A549 (cell line): ENCODE measurements at regions not wholly inside any gene's neighbourhood (a gene's known extent, or its start where the extent isn't known, plus 50 kb on each side); places are given as distances from the start of the nearest gene placed in this dataset.

ENCODE experiments used
- ATAC-seq, 2 experiments: fragments of 200-7000 bp in 1 of 2; fragments of >200 bp in 1 of 2; cut with Nextera tagmentation in 1 of 2; cut with Tn5 transposase in 1 of 2; 3 replicates each; pipeline versions ENCODE4 v1.8.0 to v1.9.1; 2018 to 2020; ENCODE audit warnings: mild to moderate bottlenecking in 1 of 2, moderate library complexity in 1 of 2
- CTCF ChIA-PET: fragments of 300-600 bp; sonication (Branson Sonifier 250); formaldehyde crosslinking; extraction: SDS; loops from one replicate; lab custom pipeline; 2021; ENCODE audit warnings: antibody characterized with exemption, inconsistent platforms; lab: Yijun Ruan, JAX
- POLR2A ChIA-PET: fragments of 350-600 bp; formaldehyde crosslinking; extraction: SDS; loops from one replicate; lab custom pipeline; 2021; ENCODE audit warnings: antibody characterized with exemption, inconsistent platforms; lab: Yijun Ruan, JAX
- DNase-seq, 2 experiments: peaks; one replicate each; pipeline versions ENCODE4 v3.0.0 to v3.0.0-alpha.2; 2011 to 2016; ENCODE audit warnings: low read depth in 1 of 2, low spot score in 1 of 2
- FAIRE-seq: peaks from 2 replicates; lab custom pipeline; 2011; peaks lifted over from hg19 to GRCh38; lab: Jason Lieb, UNC
- H3K27ac ChIP-seq, 2 experiments: fragments of >200 bp; sonication (Bioruptor Twin); formaldehyde crosslinking; 3 replicates each; pipeline ENCODE4 v1.5.1; 2016 to 2017
- H3K4me1 ChIP-seq: fragments of >200 bp; sonication (Bioruptor Twin); formaldehyde crosslinking; 3 replicates; pipeline ENCODE4 v1.6.1; 2016
- H3K4me2 ChIP-seq: fragments of >200 bp; sonication (Bioruptor Twin); formaldehyde crosslinking; 3 replicates; pipeline ENCODE4 v1.6.1; 2016
- H3K4me3 ChIP-seq: fragments of >200 bp; sonication (Bioruptor Twin); formaldehyde crosslinking; 3 replicates; pipeline ENCODE4 v1.5.1; 2016
- H3K9me3 ChIP-seq: fragments of >200 bp; sonication (Bioruptor Twin); formaldehyde crosslinking; 3 replicates; pipeline ENCODE4 v1.6.1; 2016
- EHF ChIP-seq: fragments of 250-450 bp; sonication (Bioruptor Pico); IDR thresholded peaks from 2 replicates; pipeline ENCODE4 v1.5.0; 2020; ENCODE audit warnings: mild to moderate bottlenecking
- EP300 ChIP-seq, 2 experiments: fragments of >200 bp; sonication (Bioruptor Twin); formaldehyde crosslinking; IDR thresholded peaks; 2 replicates in 1 of 2; 3 replicates in 1 of 2; pipeline ENCODE4 v1.6.1; 2016 to 2017
- FOSB ChIP-seq: fragments of 250-450 bp; sonication (Bioruptor Pico); IDR thresholded peaks from 2 replicates; pipeline ENCODE4 v1.5.0; 2020; ENCODE audit warnings: mild to moderate bottlenecking, moderate library complexity
- FOXS1 ChIP-seq: fragments of 250-450 bp; sonication (Bioruptor Pico); IDR thresholded peaks from 2 replicates; pipeline ENCODE4 v1.5.0; 2020; ENCODE audit warnings: mild to moderate bottlenecking, moderate library complexity
- HEYL ChIP-seq: fragments of 250-450 bp; sonication (Bioruptor Pico); IDR thresholded peaks from 2 replicates; pipeline ENCODE4 v1.8.0; 2021; ENCODE audit warnings: mild to moderate bottlenecking, moderate library complexity
- HOXA7 ChIP-seq: fragments of 250-450 bp; sonication (Bioruptor Pico); IDR thresholded peaks from 2 replicates; pipeline ENCODE4 v1.5.0; 2020; ENCODE audit warnings: mild to moderate bottlenecking, moderate library complexity
- JUN ChIP-seq, 2 experiments: fragments of >200 bp; sonication (Bioruptor Twin); formaldehyde crosslinking; IDR thresholded peaks; 2 replicates in 1 of 2; 3 replicates in 1 of 2; pipeline ENCODE4 v1.6.1; 2016 to 2017
- KDM1A ChIP-seq: fragments of 200-600 bp; sonication (generic); IDR thresholded peaks from 2 replicates; pipeline ENCODE4 v1.6.1; 2016; ENCODE audit warnings: low read depth, mild to moderate bottlenecking
- MAFK ChIP-seq: fragments of 450-650 bp; IDR thresholded peaks from 2 replicates; pipeline ENCODE4 v1.6.1; 2014; ENCODE audit not compliant: partially characterized antibody
- MYC ChIP-seq: IDR thresholded peaks from 2 replicates; pipeline ENCODE4 v1.6.1; 2012; ENCODE audit warnings: mild to moderate bottlenecking, inconsistent platforms, low read length, improper control_type of control experiment, borderline replicate concordance
- NPAS2 ChIP-seq: fragments of 250-450 bp; sonication (Bioruptor Pico); IDR thresholded peaks from 2 replicates; pipeline ENCODE4 v1.8.0; 2022; ENCODE audit warnings: mild to moderate bottlenecking, moderate library complexity, borderline replicate concordance
- SMC3 ChIP-seq: fragments of >200 bp; sonication (Bioruptor Twin); formaldehyde crosslinking; IDR thresholded peaks from 3 replicates; pipeline ENCODE4 v1.6.1; 2018; ENCODE audit warnings: inconsistent platforms
- SREBF2 ChIP-seq: fragments of 450-650 bp; IDR thresholded peaks from 2 replicates; pipeline ENCODE4 v1.6.1; 2014; ENCODE audit warnings: mild to moderate bottlenecking, moderate library complexity
- WGBS: methylation state at CpG from one replicate; pipeline ENCODE4 v1.1.6; 2017; ENCODE audit errors: missing lambda C conversion rate; 5-methylcytosine and 5-hydroxymethylcytosine counted together
- TF ChIP-seq, protein P1 (sequence below): fragments of 200-600 bp; sonication (generic); IDR thresholded peaks from 2 replicates; pipeline ENCODE4 v1.6.1; 2016; ENCODE audit warnings: antibody characterized with exemption, mild to moderate bottlenecking, moderate library complexity
- TF ChIP-seq, protein P2 (sequence below): fragments of >200 bp; sonication (Bioruptor Twin); formaldehyde crosslinking; IDR thresholded peaks from 3 replicates; pipeline ENCODE4 v1.5.1; 2016
- TF ChIP-seq, protein P3 (sequence below): fragments of >200 bp; sonication (Bioruptor Twin); formaldehyde crosslinking; IDR thresholded peaks from 3 replicates; pipeline ENCODE4 v1.6.1; 2016
- TF ChIP-seq, protein P4 (sequence below): fragments of 250-450 bp; sonication (Bioruptor Pico); IDR thresholded peaks from 2 replicates; pipeline ENCODE4 v1.5.0; 2020; ENCODE audit warnings: low read depth, mild to moderate bottlenecking, moderate library complexity
- TF ChIP-seq, protein P5 (sequence below): fragments of 450-650 bp; IDR thresholded peaks from 2 replicates; pipeline ENCODE4 v1.6.1; 2014; ENCODE audit warnings: antibody characterized with exemption
- TF ChIP-seq, protein P6 (sequence below): IDR thresholded peaks from 2 replicates; pipeline ENCODE4 v1.6.1; 2012
- TF ChIP-seq, protein P7 (sequence below): fragments of 250-450 bp; sonication (Bioruptor Pico); IDR thresholded peaks from 2 replicates; pipeline ENCODE4 v1.5.0; 2021; ENCODE audit warnings: mild to moderate bottlenecking, moderate library complexity, borderline replicate concordance

DNA sequence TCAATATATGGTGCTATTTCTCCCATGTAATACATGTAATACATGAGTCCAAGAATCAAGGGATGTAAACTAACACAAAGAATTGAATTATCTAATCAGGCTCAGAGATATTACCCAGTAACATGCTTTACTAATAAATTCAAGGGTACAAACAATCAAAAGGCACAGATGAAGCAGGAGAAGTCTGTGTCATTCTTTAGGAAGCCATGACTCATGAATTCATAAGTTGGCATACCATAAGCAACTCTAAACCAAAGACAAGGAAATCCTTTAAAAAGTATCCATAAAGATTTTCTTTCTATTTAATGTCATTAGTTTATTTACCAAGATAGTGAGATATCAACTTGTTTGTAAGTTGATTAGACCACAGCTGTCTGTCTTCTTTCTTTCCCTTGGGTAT is 446.0 kb upstream of the IMPG1 start (continued):
- TF ChIP-seq, protein P1, sequence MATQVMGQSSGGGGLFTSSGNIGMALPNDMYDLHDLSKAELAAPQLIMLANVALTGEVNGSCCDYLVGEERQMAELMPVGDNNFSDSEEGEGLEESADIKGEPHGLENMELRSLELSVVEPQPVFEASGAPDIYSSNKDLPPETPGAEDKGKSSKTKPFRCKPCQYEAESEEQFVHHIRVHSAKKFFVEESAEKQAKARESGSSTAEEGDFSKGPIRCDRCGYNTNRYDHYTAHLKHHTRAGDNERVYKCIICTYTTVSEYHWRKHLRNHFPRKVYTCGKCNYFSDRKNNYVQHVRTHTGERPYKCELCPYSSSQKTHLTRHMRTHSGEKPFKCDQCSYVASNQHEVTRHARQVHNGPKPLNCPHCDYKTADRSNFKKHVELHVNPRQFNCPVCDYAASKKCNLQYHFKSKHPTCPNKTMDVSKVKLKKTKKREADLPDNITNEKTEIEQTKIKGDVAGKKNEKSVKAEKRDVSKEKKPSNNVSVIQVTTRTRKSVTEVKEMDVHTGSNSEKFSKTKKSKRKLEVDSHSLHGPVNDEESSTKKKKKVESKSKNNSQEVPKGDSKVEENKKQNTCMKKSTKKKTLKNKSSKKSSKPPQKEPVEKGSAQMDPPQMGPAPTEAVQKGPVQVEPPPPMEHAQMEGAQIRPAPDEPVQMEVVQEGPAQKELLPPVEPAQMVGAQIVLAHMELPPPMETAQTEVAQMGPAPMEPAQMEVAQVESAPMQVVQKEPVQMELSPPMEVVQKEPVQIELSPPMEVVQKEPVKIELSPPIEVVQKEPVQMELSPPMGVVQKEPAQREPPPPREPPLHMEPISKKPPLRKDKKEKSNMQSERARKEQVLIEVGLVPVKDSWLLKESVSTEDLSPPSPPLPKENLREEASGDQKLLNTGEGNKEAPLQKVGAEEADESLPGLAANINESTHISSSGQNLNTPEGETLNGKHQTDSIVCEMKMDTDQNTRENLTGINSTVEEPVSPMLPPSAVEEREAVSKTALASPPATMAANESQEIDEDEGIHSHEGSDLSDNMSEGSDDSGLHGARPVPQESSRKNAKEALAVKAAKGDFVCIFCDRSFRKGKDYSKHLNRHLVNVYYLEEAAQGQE: no peak
- TF ChIP-seq, protein P2, sequence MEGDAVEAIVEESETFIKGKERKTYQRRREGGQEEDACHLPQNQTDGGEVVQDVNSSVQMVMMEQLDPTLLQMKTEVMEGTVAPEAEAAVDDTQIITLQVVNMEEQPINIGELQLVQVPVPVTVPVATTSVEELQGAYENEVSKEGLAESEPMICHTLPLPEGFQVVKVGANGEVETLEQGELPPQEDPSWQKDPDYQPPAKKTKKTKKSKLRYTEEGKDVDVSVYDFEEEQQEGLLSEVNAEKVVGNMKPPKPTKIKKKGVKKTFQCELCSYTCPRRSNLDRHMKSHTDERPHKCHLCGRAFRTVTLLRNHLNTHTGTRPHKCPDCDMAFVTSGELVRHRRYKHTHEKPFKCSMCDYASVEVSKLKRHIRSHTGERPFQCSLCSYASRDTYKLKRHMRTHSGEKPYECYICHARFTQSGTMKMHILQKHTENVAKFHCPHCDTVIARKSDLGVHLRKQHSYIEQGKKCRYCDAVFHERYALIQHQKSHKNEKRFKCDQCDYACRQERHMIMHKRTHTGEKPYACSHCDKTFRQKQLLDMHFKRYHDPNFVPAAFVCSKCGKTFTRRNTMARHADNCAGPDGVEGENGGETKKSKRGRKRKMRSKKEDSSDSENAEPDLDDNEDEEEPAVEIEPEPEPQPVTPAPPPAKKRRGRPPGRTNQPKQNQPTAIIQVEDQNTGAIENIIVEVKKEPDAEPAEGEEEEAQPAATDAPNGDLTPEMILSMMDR: no peak

DNA sequence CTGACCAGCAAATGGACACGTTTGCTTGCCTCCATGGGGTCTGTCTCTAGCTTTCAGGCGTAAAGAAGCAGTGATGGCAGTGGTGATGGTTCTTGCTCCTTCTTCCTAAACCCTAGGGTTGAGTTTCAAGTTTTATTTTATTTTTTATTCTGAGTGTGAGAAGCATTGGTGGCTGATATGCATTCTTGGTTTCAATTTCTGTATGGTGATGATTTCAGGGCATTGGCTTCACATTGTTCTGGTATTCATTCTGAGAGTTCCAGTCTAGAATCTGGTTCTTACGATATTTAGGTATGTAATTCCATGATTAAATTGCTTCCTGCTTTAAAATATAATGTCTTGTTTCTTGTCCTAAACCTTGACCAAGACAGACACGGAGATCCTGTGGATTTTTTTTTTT is 444.5 kb upstream of the IMPG1 start:
- ATAC-seq (no peak), DNase-seq (no peak), FAIRE-seq (no peak)
- ChIA-PET CTCF (no interaction called here), POLR2A (no interaction called here)
- H3K4me3 ChIP-seq: no peak overlapping the region
- H3K4me2 ChIP-seq: no peak overlapping the region
- 1% methylated on average over 4 of the region's 4 CpGs for WGBS
- TF ChIP-seq, protein P3, sequence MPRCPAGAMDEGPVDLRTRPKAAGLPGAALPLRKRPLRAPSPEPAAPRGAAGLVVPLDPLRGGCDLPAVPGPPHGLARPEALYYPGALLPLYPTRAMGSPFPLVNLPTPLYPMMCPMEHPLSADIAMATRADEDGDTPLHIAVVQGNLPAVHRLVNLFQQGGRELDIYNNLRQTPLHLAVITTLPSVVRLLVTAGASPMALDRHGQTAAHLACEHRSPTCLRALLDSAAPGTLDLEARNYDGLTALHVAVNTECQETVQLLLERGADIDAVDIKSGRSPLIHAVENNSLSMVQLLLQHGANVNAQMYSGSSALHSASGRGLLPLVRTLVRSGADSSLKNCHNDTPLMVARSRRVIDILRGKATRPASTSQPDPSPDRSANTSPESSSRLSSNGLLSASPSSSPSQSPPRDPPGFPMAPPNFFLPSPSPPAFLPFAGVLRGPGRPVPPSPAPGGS: no peak
- no peak for TF ChIP-seq HOXA7
- TF ChIP-seq HEYL (CRISPR knock-in tag): no peak
- no peak for TF ChIP-seq SMC3
- TF ChIP-seq MYC: no peak
- TF ChIP-seq FOSB: no peak
- TF ChIP-seq KDM1A: no peak
- no peak for TF ChIP-seq NPAS2 (CRISPR knock-in tag)
- TF ChIP-seq, protein P4, sequence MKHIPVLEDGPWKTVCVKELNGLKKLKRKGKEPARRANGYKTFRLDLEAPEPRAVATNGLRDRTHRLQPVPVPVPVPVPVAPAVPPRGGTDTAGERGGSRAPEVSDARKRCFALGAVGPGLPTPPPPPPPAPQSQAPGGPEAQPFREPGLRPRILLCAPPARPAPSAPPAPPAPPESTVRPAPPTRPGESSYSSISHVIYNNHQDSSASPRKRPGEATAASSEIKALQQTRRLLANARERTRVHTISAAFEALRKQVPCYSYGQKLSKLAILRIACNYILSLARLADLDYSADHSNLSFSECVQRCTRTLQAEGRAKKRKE (CRISPR knock-in tag): no peak
- TF ChIP-seq, protein P2: no peak
- no peak for TF ChIP-seq EP300 (IDR thresholded peaks at IDR 0.05)
- no peak for TF ChIP-seq FOXS1 (CRISPR knock-in tag)
- TF ChIP-seq, protein P5, sequence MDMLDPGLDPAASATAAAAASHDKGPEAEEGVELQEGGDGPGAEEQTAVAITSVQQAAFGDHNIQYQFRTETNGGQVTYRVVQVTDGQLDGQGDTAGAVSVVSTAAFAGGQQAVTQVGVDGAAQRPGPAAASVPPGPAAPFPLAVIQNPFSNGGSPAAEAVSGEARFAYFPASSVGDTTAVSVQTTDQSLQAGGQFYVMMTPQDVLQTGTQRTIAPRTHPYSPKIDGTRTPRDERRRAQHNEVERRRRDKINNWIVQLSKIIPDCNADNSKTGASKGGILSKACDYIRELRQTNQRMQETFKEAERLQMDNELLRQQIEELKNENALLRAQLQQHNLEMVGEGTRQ: no peak
- TF ChIP-seq MAFK: no peak
- no peak for TF ChIP-seq JUN (IDR thresholded peaks at IDR 0.05)
- TF ChIP-seq, protein P6, sequence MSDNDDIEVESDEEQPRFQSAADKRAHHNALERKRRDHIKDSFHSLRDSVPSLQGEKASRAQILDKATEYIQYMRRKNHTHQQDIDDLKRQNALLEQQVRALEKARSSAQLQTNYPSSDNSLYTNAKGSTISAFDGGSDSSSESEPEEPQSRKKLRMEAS: no peak
- TF ChIP-seq, protein P7, sequence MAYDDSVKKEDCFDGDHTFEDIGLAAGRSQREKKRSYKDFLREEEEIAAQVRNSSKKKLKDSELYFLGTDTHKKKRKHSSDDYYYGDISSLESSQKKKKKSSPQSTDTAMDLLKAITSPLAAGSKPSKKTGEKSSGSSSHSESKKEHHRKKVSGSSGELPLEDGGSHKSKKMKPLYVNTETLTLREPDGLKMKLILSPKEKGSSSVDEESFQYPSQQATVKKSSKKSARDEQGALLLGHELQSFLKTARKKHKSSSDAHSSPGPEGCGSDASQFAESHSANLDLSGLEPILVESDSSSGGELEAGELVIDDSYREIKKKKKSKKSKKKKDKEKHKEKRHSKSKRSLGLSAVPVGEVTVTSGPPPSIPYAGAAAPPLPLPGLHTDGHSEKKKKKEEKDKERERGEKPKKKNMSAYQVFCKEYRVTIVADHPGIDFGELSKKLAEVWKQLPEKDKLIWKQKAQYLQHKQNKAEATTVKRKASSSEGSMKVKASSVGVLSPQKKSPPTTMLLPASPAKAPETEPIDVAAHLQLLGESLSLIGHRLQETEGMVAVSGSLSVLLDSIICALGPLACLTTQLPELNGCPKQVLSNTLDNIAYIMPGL (CRISPR knock-in tag): no peak
- TF ChIP-seq EHF (CRISPR knock-in tag): no peak
- TF ChIP-seq SREBF2: no peak
- H3K9me3 ChIP-seq: no peaks in the 10 kb centered on the region
- no peak overlapping the region for H3K27ac ChIP-seq
- H3K4me1 ChIP-seq: no peaks in the 10 kb centered on the region
